H1 (cell line): ENCODE measurements at regions not wholly inside any gene's neighbourhood (a gene's known extent, or its start where the extent isn't known, plus 50 kb on each side); places are given as distances from the start of the nearest gene placed in this dataset.

Experiments used
- CTCF ChIP-seq, 3 experiments: IDR thresholded peaks; 1 replicate in 2 of 3; 2 replicates in 1 of 3; pipeline versions ENCODE4 v1.5.1 to v1.6.1; 2011; ENCODE audit warnings: low read length in 3 of 3, mild to moderate bottlenecking in 3 of 3, inconsistent platforms in 2 of 3, low read depth in 1 of 3, moderate library complexity in 1 of 3; ENCODE audit not compliant: insufficient read depth in 1 of 3; ENCODE audit errors: control extremely low read depth in 1 of 3
- EZH2 ChIP-seq: fragments of 200-600 bp; sonication (generic); IDR thresholded peaks from 2 replicates; pipeline ENCODE4 v1.7.1; 2012; ENCODE audit warnings: low read depth, mild to moderate bottlenecking, moderate library complexity, low read length, inconsistent platforms; ENCODE audit not compliant: severe bottlenecking
- HDAC6 ChIP-seq: IDR thresholded peaks from one replicate; pipeline ENCODE4 v1.7.1; 2012; ENCODE audit warnings: low read depth, mild to moderate bottlenecking, inconsistent platforms, low read length, moderate library complexity
- POLR2A ChIP-seq, 2 experiments: IDR thresholded peaks; 1 replicate in 1 of 2; 2 replicates in 1 of 2; pipeline ENCODE4 v1.6.1; 2011; ENCODE audit warnings: low read depth in 2 of 2, low read length in 2 of 2, mild to moderate bottlenecking in 2 of 2; ENCODE audit errors: control extremely low read depth in 1 of 2
- POLR2AphosphoS5 ChIP-seq: IDR thresholded peaks from 2 replicates; pipeline ENCODE4 v1.6.1; 2011; ENCODE audit warnings: low read depth, low read length
- RAD21 ChIP-seq, 2 experiments: IDR thresholded peaks in 1 of 2; conservative IDR thresholded peaks in 1 of 2; 2 replicates each; pipeline ENCODE4 v1.6.1; 2011; ENCODE audit warnings: low read depth in 2 of 2, low read length in 2 of 2, improper control_type of control experiment in 1 of 2, inconsistent platforms in 1 of 2, mild to moderate bottlenecking in 1 of 2, moderate library complexity in 1 of 2
- RBBP5 ChIP-seq: IDR thresholded peaks from 2 replicates; pipeline ENCODE4 v1.7.1; 2012; ENCODE audit warnings: low read depth, mild to moderate bottlenecking, inconsistent platforms, low read length, moderate library complexity, borderline replicate concordance
- RFX5 ChIP-seq: IDR thresholded peaks from 2 replicates; pipeline ENCODE4 v1.6.1; 2011; ENCODE audit warnings: low read depth, low read length, improper control_type of control experiment, borderline replicate concordance
- RXRA ChIP-seq: IDR thresholded peaks from 2 replicates; pipeline ENCODE4 v1.6.1; 2011; ENCODE audit warnings: low read depth, mild to moderate bottlenecking, low read length, moderate library complexity; ENCODE audit not compliant: insufficient read depth
- SIN3A ChIP-seq, 2 experiments: IDR thresholded peaks in 1 of 2; conservative IDR thresholded peaks in 1 of 2; 2 replicates each; pipeline ENCODE4 v1.6.1; 2011 to 2012; ENCODE audit warnings: low read length in 2 of 2, improper control_type of control experiment in 1 of 2, low read depth in 1 of 2, mild to moderate bottlenecking in 1 of 2
- ZNF274 ChIP-seq: IDR thresholded peaks from 2 replicates; pipeline ENCODE4 v1.7.0; 2012; ENCODE audit warnings: low read length, borderline replicate concordance; ENCODE audit errors: extremely low read depth

GRCh38 chr2:118747066-118747465 lies 100.4 kb downstream of the EN1 start:
- no peak for TF ChIP-seq ZNF274
- TF ChIP-seq POLR2AphosphoS5 = no peak
- no peak for TF ChIP-seq CTCF (IDR thresholded peaks at IDR 0.05; ENCODE audit: control extremely low read depth in 1 of 3, insufficient read depth in 1 of 3, low read depth in 1 of 3, low read length in 3 of 3)
- TF ChIP-seq RXRA = no peak
- no peak for TF ChIP-seq RFX5
- no peak for TF ChIP-seq POLR2A (IDR thresholded peaks at IDR 0.05; ENCODE audit: control extremely low read depth in 1 of 2, low read depth in 2 of 2, low read length in 2 of 2)
- TF ChIP-seq RAD21 (IDR thresholded peaks at IDR 0.05 in 1 of 2, conservative IDR thresholded peaks at IDR 0.05 in 1 of 2; ENCODE audit: low read depth in 2 of 2, low read length in 2 of 2) = no peak
- TF ChIP-seq EZH2 = no peak
- TF ChIP-seq RBBP5 = no peak
- TF ChIP-seq HDAC6 = no peak
- TF ChIP-seq SIN3A (conservative IDR thresholded peaks at IDR 0.05 in 1 of 2, IDR thresholded peaks at IDR 0.05 in 1 of 2; ENCODE audit: low read depth in 1 of 2, low read length in 2 of 2) = no peak
